ENCODE measurements at regions not wholly inside any gene's neighbourhood (a gene's known extent, or its start where the extent isn't known, plus 50 kb on each side); places are given as distances from the start of the nearest gene placed in this dataset.

DNA sequence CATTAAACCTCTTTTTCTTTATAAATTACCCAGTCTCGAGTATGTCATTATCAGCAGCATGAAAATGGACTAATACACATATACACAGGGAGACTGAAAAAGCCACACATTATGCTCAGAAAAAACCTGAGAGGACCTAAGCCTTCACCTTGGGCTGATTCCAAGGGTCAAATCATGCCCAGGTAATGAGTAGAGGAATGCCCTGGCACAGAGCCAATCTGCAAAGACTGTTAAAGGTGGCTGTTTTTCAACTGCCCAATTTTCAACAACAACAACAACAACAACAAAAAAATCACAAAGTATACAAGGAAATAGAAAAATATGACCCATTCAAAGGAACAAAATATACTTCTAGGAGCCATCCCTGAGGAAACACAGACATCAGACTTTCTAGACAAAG is 220.2 kb upstream of the TBX20 start:
- FAIRE-seq (no peak), DNase-seq (ENCODE audit: insufficient read length, low spot score) (no peak)
- no peak for TF ChIP-seq POLR2A (IDR thresholded peaks at IDR 0.05; ENCODE audit: low read depth, low read length)
- no peak for TF ChIP-seq SPI1 (IDR thresholded peaks at IDR 0.05; ENCODE audit: low read depth, low read length)
- no peak for TF ChIP-seq TAF1 (IDR thresholded peaks at IDR 0.05; ENCODE audit: low read depth, low read length)
- TF ChIP-seq POLR2AphosphoS5 (IDR thresholded peaks at IDR 0.05; ENCODE audit: low read depth, low read length): no peak
- TF ChIP-seq PAX5 (IDR thresholded peaks at IDR 0.05; ENCODE audit: insufficient read depth, low read length, severe bottlenecking): no peak
- TF ChIP-seq POU2F2 (IDR thresholded peaks at IDR 0.05; ENCODE audit: low read depth, low read length): no peak

DNA sequence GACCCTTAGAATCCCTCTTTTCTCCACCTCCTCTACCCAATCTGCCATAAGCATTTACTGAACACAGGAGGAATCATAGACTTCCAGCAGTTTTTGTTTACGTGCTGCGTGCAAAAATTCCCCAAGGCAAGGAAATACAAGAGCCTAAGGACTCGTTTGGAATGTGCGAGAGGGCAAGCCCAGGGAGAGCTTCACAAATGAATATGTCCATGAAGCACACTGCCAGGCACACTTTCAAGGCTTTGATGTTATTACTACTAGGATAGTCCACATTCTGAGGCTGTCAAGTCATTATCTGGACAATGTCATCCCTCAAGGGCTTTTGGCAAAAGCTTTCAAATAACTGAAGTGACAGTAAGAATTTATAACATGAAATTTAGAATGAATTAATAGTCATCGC is 214.7 kb upstream of the TBX20 start:
- FAIRE-seq: no peak
- TF ChIP-seq POLR2A (IDR thresholded peaks at IDR 0.05; ENCODE audit: low read depth, low read length) (no peak), SPI1 (IDR thresholded peaks at IDR 0.05; ENCODE audit: low read depth, low read length) (no peak), PAX5 (IDR thresholded peaks at IDR 0.05; ENCODE audit: insufficient read depth, low read length, severe bottlenecking) (no peak), TAF1 (IDR thresholded peaks at IDR 0.05; ENCODE audit: low read depth, low read length) (no peak), POU2F2 (IDR thresholded peaks at IDR 0.05; ENCODE audit: low read depth, low read length) (no peak), POLR2AphosphoS5 (IDR thresholded peaks at IDR 0.05; ENCODE audit: low read depth, low read length) (no peak)

DNA sequence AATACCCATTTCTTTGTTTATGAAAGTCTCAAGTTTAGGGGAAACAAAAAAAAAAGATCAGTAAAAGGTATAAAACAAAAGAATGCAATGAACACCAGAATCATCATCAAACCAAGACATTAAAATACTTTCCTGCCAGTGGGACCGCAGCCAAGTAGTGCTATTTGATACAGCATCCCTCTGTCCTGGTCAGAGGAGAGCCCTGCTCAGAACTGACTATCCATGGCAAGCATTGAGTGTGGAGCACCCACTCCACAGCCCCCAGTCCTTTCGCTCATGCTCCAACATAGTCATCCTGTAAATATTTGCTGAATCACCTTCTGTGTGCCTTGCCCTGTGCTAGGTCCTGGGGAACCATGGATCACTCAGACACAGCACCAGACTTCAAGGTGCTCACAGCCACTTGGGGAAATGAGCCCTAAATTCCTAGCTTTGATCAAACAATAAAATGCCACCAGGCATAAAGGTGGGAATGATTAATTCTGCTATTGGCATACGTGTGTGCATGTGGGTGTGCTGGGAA is 213.6 kb upstream of the TBX20 start:
- DNase-seq (ENCODE audit: insufficient read length, low spot score): no peak
- TF ChIP-seq POU2F2 (IDR thresholded peaks at IDR 0.05; ENCODE audit: low read depth, low read length): no peak
- no peak for TF ChIP-seq SPI1 (IDR thresholded peaks at IDR 0.05; ENCODE audit: low read depth, low read length)
- TF ChIP-seq PAX5 (IDR thresholded peaks at IDR 0.05; ENCODE audit: insufficient read depth, low read length, severe bottlenecking): no peak
- no peak for TF ChIP-seq TAF1 (IDR thresholded peaks at IDR 0.05; ENCODE audit: low read depth, low read length)
- TF ChIP-seq POLR2A (IDR thresholded peaks at IDR 0.05; ENCODE audit: low read depth, low read length): no peak
- no peak for TF ChIP-seq POLR2AphosphoS5 (IDR thresholded peaks at IDR 0.05; ENCODE audit: low read depth, low read length)
- FAIRE-seq: no peak

More for the DNA sequence above, 214.7 kb upstream of the TBX20 start:
- no peak for DNase-seq (ENCODE audit: insufficient read length, low spot score)

DNA sequence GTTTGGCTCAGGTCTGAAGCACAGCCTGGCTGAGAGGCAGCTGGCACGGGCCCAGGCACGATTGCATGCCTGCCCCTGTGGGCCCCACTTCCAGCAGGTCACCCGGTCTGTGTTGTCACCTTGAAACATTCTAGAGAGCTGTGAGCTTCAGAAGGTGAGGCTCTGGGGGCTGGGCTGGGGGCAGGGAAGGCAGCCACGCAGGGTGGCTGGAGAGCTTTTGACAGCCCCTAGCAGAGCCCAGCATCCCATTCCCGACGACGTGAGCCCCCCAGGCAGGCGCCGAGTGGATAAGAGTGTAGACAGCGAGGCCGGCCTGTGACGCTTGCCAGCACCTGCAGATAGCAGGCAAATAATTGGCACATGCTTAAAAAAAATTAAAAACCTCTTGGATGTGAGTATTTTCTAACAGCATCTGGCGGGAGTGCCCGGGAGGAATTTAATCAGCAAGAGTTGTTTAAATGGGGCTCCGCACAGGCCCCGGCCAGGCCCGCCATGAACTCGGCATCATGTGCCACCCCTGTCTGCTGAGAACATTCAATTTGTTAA is 212.0 kb upstream of the TBX20 start:
- TF ChIP-seq POU2F2 (IDR thresholded peaks at IDR 0.05; ENCODE audit: low read depth, low read length): no peak
- TF ChIP-seq POLR2AphosphoS5 (IDR thresholded peaks at IDR 0.05; ENCODE audit: low read depth, low read length): no peak
- no peak for TF ChIP-seq PAX5 (IDR thresholded peaks at IDR 0.05; ENCODE audit: insufficient read depth, low read length, severe bottlenecking)
- no peak for TF ChIP-seq POLR2A (IDR thresholded peaks at IDR 0.05; ENCODE audit: low read depth, low read length)
- no peak for TF ChIP-seq TAF1 (IDR thresholded peaks at IDR 0.05; ENCODE audit: low read depth, low read length)
- no peak for TF ChIP-seq SPI1 (IDR thresholded peaks at IDR 0.05; ENCODE audit: low read depth, low read length)
- FAIRE-seq: no peak

DNA sequence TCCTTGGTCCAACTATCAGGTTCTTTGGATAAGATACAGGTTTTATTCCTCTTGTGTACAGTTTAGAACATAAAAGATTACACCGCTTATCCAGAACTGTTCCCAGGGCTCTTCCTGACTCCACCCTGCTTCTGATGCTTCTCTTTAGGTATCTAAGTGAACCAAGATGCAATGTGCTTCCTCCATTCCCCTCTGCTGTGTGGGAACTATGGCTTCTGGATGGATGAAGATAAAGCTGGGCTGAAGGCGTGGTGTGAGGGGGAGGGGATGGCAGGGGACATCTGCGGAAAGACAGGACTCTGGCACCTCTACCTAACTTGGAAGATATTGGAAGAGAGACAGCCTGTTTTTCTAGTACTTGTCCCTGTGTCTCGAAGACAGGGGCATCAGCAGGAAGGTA is 209.9 kb upstream of the TBX20 start:
- TF ChIP-seq TAF1 (IDR thresholded peaks at IDR 0.05; ENCODE audit: low read depth, low read length) (no peak), POU2F2 (IDR thresholded peaks at IDR 0.05; ENCODE audit: low read depth, low read length) (no peak), PAX5 (IDR thresholded peaks at IDR 0.05; ENCODE audit: insufficient read depth, low read length, severe bottlenecking) (no peak), SPI1 (IDR thresholded peaks at IDR 0.05; ENCODE audit: low read depth, low read length) (no peak), POLR2AphosphoS5 (IDR thresholded peaks at IDR 0.05; ENCODE audit: low read depth, low read length) (no peak), POLR2A (IDR thresholded peaks at IDR 0.05; ENCODE audit: low read depth, low read length) (no peak)
- FAIRE-seq: no peak

More for the DNA sequence above, 212.0 kb upstream of the TBX20 start:
- no peak for DNase-seq (ENCODE audit: insufficient read length, low spot score)

DNA sequence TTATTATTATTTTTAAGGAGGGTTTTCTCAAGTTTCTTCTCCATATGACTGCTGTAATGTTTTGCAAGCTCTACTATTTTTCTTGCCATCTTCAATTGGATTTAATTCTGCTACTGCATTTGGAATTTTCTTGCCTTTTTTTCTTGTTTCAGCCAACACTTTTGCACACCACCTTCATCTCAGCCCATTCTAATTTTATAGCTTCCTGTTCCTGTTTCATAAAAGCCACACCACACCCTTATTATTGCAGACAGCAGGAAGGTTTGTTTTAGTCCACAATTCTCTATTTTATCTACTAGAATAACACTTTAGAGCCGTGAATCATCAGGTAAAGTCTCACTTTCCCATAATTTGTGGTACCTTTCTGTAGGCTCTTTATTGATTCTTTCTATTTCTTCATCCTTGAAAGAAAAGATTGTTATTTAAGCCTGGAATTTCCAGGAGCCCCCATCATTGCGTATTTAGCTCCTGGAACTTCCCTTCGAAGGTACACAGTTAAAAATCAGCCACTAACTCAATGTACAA is 209.3 kb upstream of the TBX20 start:
- no peak for DNase-seq (ENCODE audit: insufficient read length, low spot score)
- TF ChIP-seq POLR2AphosphoS5 (IDR thresholded peaks at IDR 0.05; ENCODE audit: low read depth, low read length): no peak
- no peak for TF ChIP-seq POU2F2 (IDR thresholded peaks at IDR 0.05; ENCODE audit: low read depth, low read length)
- no peak for TF ChIP-seq SPI1 (IDR thresholded peaks at IDR 0.05; ENCODE audit: low read depth, low read length)
- TF ChIP-seq TAF1 (IDR thresholded peaks at IDR 0.05; ENCODE audit: low read depth, low read length): no peak
- no peak for TF ChIP-seq PAX5 (IDR thresholded peaks at IDR 0.05; ENCODE audit: insufficient read depth, low read length, severe bottlenecking)
- no peak for TF ChIP-seq POLR2A (IDR thresholded peaks at IDR 0.05; ENCODE audit: low read depth, low read length)
- no peak for FAIRE-seq

More for the DNA sequence above, 209.9 kb upstream of the TBX20 start:
- DNase-seq (ENCODE audit: insufficient read length, low spot score): no peak

DNA sequence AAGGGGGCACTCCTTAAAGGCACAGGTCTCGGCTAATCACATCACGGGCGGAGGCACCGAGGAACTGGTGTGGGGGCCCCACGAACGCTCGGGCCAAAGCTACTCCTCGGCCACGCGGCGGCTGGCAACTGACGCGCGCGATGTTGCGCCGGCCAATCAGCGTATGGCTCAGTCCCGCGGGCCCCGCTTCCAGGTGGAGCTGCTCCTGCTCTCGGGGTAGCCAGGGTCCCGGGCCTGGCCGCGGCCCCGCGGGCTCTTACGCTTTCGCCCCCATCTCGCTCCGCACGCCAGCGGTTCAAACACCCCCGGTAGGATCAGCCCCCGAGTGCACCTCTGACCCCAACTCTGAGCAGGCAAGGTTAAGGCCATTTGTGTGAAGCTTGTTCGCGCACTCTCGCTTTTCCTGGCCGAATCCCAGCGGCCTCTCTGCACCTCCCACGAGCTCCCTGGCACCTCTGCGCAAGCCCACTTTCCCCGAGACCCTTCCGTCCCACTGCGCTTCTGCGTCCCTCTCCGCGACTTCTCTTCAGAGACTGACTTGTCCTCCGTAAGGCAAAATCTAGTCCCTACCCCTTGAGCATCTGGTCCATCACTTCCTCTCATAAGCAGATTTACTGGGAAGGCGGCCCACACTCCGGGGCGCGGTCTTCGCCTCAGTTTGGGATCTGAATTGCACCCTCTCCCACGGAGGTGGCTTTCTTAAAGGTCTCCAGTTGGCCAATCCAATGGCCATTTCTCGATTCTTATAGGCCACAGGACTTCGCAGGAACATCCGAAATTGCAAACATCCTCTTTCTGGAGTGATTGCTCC is 200.9 kb upstream of the TBX20 start:
- FAIRE-seq (no peak), DNase-seq (ENCODE audit: insufficient read length, low spot score) (no peak)
- TF ChIP-seq TAF1 (IDR thresholded peaks at IDR 0.05; ENCODE audit: low read depth, low read length) (no peak), POU2F2 (IDR thresholded peaks at IDR 0.05; ENCODE audit: low read depth, low read length) (no peak), PAX5 (IDR thresholded peaks at IDR 0.05; ENCODE audit: insufficient read depth, low read length, severe bottlenecking) (no peak), SPI1 (IDR thresholded peaks at IDR 0.05; ENCODE audit: low read depth, low read length) (no peak), POLR2AphosphoS5 (IDR thresholded peaks at IDR 0.05; ENCODE audit: low read depth, low read length) (no peak), POLR2A (IDR thresholded peaks at IDR 0.05; ENCODE audit: low read depth, low read length) (no peak)

DNA sequence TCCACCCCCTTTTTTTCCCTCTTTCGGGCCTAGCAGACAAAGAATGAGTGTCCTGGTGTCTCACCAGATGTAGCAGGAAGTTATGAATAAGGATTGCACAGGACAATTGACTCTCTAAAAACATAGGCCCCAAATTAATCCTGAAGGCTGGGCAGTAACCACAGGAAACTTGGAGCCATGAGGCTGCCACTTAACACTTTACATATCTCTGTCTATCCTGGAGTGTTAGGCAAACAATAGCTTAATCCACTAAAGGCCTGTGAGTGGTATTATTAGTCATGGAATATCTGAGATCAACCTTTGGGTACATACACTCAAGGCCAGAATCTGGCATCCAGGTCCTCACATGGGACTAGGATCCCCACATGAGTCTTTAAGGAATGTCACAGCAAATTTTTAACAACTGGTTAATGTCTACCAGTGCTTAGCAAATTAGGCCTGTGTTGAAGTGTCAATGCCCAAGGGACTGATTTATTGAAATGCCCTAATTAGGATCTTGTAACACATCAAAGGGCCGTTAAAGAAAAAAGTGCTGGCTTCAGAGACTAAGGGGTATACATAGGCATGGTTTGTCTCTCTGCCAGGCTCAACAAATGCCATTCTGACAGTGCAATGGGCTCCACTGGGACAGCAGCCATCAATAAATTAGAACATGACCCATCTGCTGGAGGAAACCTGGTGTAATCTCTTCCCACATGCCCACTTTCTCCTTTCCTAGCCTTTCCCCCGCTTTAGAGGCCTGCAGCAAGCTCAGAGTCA is 196.7 kb upstream of the TBX20 start:
- DNase-seq (ENCODE audit: insufficient read length, low spot score): no peak
- TF ChIP-seq POU2F2 (IDR thresholded peaks at IDR 0.05; ENCODE audit: low read depth, low read length): no peak
- no peak for TF ChIP-seq SPI1 (IDR thresholded peaks at IDR 0.05; ENCODE audit: low read depth, low read length)
- no peak for FAIRE-seq

DNA sequence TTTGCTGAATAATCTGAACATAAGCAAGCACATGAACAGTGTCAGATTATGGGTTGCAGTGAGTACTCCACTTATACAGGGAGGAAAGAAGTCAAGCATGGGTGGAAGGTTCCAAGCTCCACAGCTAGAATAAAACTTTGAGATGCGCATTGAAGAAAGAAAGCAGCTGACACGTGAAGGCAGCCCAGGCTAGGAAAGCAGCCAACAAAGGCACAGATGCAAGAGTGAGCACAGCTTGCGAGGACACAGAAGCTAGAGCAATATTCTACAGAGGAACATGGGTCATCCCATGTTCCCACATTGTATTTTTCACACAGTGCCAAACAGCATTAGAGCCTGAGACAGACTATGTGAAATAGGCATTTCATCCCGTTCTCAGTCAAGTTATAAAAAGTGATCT is 194.6 kb upstream of the TBX20 start:
- FAIRE-seq (no peak), DNase-seq (ENCODE audit: insufficient read length, low spot score) (no peak)
- TF ChIP-seq POU2F2 (IDR thresholded peaks at IDR 0.05; ENCODE audit: low read depth, low read length): no peak
- TF ChIP-seq SPI1 (IDR thresholded peaks at IDR 0.05; ENCODE audit: low read depth, low read length): no peak
- TF ChIP-seq POLR2AphosphoS5 (IDR thresholded peaks at IDR 0.05; ENCODE audit: low read depth, low read length): no peak
- no peak for TF ChIP-seq POLR2A (IDR thresholded peaks at IDR 0.05; ENCODE audit: low read depth, low read length)
- TF ChIP-seq PAX5 (IDR thresholded peaks at IDR 0.05; ENCODE audit: insufficient read depth, low read length, severe bottlenecking): no peak
- no peak for TF ChIP-seq TAF1 (IDR thresholded peaks at IDR 0.05; ENCODE audit: low read depth, low read length)

Measured in GM12891 (cell line).